K562 (cell line): ENCODE measurements at regions not wholly inside any gene's neighbourhood (a gene's known extent, or its start where the extent isn't known, plus 50 kb on each side); places are given as distances from the start of the nearest gene placed in this dataset.

Experiments
- EWSR1 ChIP-seq: fragments of 450-650 bp; IDR thresholded peaks from 2 replicates; pipeline ENCODE4 v1.6.1; 2018; ENCODE audit warnings: borderline replicate concordance, mild to moderate bottlenecking, low read depth, moderate library complexity; ENCODE audit not compliant: partially characterized antibody
- NELFE ChIP-seq: IDR thresholded peaks from 2 replicates; pipeline ENCODE4 v1.6.1; 2011; ENCODE audit warnings: mild to moderate bottlenecking; ENCODE audit not compliant: insufficient read depth, insufficient read length
- PURB ChIP-seq: sonication (generic); formaldehyde crosslinking; IDR thresholded peaks from 2 replicates; pipeline ENCODE4 v1.9.0; 2021; ENCODE audit warnings: low read depth, mild to moderate bottlenecking, missing genetic modification reagents
- SPI1 ChIP-seq: IDR thresholded peaks from 2 replicates; pipeline ENCODE4 v1.6.1; 2011; ENCODE audit warnings: low read depth, low read length, control low read depth, borderline replicate concordance
- TEAD1 ChIP-seq, 2 experiments: fragments of 450-650 bp in 1 of 2; sonication (generic) in 1 of 2; formaldehyde crosslinking; IDR thresholded peaks; 2 replicates each; pipeline versions ENCODE4 v1.4.0 to v1.8.0; 2020 to 2022; ENCODE audit warnings: mild to moderate bottlenecking in 2 of 2, missing genetic modification reagents in 1 of 2
- TFAM ChIP-seq: fragments of 250-450 bp; sonication (Bioruptor Pico); conservative IDR thresholded peaks from 2 replicates; pipeline ENCODE4 v1.5.0; 2021; ENCODE audit warnings: mild to moderate bottlenecking, moderate library complexity
- TRIM24 ChIP-seq, 2 experiments: fragments of 450-650 bp; IDR thresholded peaks; 2 replicates each; pipeline ENCODE4 v1.6.1; 2016
- ZC3H4 ChIP-seq: sonication (generic); formaldehyde crosslinking; IDR thresholded peaks from 2 replicates; pipeline ENCODE4 v1.9.0; 2021; ENCODE audit warnings: missing genetic modification reagents, borderline replicate concordance
- ZFP1 ChIP-seq: fragments of 450-650 bp; formaldehyde crosslinking; IDR thresholded peaks from 2 replicates; pipeline ENCODE4 v1.4.0; 2020; ENCODE audit warnings: mild to moderate bottlenecking, mixed read lengths
- ZNF134 ChIP-seq: fragments of 250-450 bp; sonication (Bioruptor Pico); conservative IDR thresholded peaks from 2 replicates; pipeline ENCODE4 v1.4.0; 2020
- ZNF197 ChIP-seq: fragments of 200-800 bp; sonication (Bioruptor generic); IDR thresholded peaks from 2 replicates; pipeline ENCODE4 v1.6.1; 2016; ENCODE audit warnings: low read depth, missing genetic modification characterization, missing compliant biosample characterization
- ZNF583 ChIP-seq: fragments of 250-450 bp; sonication (Bioruptor Pico); IDR thresholded peaks from 2 replicates; pipeline ENCODE4 v1.4.0; 2020
- ZNF717 ChIP-seq: fragments of 250-450 bp; sonication (Bioruptor Pico); IDR thresholded peaks from 2 replicates; pipeline ENCODE4 v1.5.0; 2021
- TF ChIP-seq, protein P1 (sequence below), 2 experiments: fragments of 450-650 bp; formaldehyde crosslinking in 1 of 2; IDR thresholded peaks; 2 replicates each; pipeline versions ENCODE4 v1.4.0 to v1.6.1; 2014 to 2020; ENCODE audit warnings: mild to moderate bottlenecking in 2 of 2, borderline replicate concordance in 1 of 2, low read depth in 1 of 2
- TF ChIP-seq, protein P2 (sequence below): fragments of 450-650 bp; formaldehyde crosslinking; IDR thresholded peaks from 2 replicates; pipeline ENCODE4 v1.4.0; 2020; ENCODE audit warnings: mild to moderate bottlenecking, mixed read lengths
- TF ChIP-seq, protein P3 (sequence below): fragments of 250-450 bp; sonication (Bioruptor Pico); IDR thresholded peaks from 2 replicates; pipeline ENCODE4 v1.5.0; 2022; ENCODE audit warnings: mild to moderate bottlenecking

DNA sequence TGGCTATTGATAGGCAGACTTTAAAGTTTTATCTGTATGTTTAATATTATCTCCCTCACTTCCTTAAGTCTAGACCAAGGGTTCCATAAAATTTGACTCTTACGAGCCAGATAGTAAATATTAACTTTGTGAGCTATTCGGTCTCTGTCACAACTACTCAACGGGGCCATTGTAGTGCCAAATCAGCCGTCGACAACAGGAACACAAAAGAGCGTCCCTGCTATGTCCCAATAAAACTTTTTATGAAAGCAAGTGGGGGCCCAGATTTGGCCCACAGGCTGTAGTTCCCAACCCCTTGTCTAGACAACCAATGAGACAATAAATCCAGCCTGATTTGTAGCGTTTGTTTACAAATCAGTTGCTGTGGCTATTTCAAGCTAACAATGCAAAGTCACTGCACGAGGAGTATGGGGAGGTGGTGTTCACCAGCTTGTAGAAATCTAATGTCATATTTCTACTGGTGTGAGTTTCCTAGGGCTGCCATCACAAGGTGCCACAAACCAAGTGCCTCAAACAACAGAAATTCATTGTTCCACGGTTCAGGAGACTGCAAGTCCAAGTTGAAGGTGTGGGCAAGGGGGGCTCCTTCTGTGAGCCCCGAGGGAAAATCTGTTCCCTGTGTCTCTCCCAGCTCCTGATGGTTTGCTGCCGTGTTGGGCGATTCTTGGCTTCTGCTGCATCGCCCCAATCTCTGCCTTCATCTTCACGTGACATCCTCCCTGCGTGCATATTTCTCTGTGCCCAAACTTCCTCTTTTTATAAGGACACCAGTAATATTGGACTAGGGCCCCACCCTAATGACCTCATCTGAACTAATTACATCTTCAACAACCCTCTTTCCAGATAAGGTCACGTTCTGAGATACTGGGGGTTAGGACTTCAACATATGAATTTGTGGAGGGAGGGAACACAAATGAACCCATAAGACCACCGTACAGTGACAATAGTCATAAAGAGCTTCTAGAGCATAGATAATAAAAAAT is 356.0 kb upstream of the JARID2 start (continued):
- TF ChIP-seq, protein P1, sequence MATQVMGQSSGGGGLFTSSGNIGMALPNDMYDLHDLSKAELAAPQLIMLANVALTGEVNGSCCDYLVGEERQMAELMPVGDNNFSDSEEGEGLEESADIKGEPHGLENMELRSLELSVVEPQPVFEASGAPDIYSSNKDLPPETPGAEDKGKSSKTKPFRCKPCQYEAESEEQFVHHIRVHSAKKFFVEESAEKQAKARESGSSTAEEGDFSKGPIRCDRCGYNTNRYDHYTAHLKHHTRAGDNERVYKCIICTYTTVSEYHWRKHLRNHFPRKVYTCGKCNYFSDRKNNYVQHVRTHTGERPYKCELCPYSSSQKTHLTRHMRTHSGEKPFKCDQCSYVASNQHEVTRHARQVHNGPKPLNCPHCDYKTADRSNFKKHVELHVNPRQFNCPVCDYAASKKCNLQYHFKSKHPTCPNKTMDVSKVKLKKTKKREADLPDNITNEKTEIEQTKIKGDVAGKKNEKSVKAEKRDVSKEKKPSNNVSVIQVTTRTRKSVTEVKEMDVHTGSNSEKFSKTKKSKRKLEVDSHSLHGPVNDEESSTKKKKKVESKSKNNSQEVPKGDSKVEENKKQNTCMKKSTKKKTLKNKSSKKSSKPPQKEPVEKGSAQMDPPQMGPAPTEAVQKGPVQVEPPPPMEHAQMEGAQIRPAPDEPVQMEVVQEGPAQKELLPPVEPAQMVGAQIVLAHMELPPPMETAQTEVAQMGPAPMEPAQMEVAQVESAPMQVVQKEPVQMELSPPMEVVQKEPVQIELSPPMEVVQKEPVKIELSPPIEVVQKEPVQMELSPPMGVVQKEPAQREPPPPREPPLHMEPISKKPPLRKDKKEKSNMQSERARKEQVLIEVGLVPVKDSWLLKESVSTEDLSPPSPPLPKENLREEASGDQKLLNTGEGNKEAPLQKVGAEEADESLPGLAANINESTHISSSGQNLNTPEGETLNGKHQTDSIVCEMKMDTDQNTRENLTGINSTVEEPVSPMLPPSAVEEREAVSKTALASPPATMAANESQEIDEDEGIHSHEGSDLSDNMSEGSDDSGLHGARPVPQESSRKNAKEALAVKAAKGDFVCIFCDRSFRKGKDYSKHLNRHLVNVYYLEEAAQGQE (IDR thresholded peaks at IDR 0.05; ENCODE audit: borderline replicate concordance): peak; percentile 50; the same call in 1 of the 2 replicates
- TF ChIP-seq, protein P1 (CRISPR knock-in tag; IDR thresholded peaks at IDR 0.05; ENCODE audit: low read depth): no peak
- TF ChIP-seq TRIM24 (IDR thresholded peaks at IDR 0.05): peak; percentile 79 to 87
- TF ChIP-seq EWSR1: no peak
- TF ChIP-seq, protein P2, sequence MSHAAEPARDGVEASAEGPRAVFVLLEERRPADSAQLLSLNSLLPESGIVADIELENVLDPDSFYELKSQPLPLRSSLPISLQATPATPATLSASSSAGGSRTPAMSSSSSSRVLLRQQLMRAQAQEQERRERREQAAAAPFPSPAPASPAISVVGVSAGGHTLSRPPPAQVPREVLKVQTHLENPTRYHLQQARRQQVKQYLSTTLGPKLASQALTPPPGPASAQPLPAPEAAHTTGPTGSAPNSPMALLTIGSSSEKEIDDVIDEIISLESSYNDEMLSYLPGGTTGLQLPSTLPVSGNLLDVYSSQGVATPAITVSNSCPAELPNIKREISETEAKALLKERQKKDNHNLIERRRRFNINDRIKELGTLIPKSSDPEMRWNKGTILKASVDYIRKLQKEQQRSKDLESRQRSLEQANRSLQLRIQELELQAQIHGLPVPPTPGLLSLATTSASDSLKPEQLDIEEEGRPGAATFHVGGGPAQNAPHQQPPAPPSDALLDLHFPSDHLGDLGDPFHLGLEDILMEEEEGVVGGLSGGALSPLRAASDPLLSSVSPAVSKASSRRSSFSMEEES: peak; percentile 56
- no peak for TF ChIP-seq ZFP1 (CRISPR knock-in tag)
- TF ChIP-seq ZC3H4 (CRISPR knock-in tag): no peak
- TF ChIP-seq, protein P3, sequence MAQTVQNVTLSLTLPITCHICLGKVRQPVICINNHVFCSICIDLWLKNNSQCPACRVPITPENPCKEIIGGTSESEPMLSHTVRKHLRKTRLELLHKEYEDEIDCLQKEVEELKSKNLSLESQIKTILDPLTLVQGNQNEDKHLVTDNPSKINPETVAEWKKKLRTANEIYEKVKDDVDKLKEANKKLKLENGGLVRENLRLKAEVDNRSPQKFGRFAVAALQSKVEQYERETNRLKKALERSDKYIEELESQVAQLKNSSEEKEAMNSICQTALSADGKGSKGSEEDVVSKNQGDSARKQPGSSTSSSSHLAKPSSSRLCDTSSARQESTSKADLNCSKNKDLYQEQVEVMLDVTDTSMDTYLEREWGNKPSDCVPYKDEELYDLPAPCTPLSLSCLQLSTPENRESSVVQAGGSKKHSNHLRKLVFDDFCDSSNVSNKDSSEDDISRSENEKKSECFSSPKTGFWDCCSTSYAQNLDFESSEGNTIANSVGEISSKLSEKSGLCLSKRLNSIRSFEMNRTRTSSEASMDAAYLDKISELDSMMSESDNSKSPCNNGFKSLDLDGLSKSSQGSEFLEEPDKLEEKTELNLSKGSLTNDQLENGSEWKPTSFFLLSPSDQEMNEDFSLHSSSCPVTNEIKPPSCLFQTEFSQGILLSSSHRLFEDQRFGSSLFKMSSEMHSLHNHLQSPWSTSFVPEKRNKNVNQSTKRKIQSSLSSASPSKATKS (CRISPR knock-in tag): no peak
- no peak for TF ChIP-seq ZNF134 (CRISPR knock-in tag)
- TF ChIP-seq TFAM (CRISPR knock-in tag): no peak
- TF ChIP-seq ZNF583 (CRISPR knock-in tag): no peak
- TF ChIP-seq SPI1: peak; percentile 78; the same call in 1 of the 2 replicates
- no peak for TF ChIP-seq NELFE
- no peak for TF ChIP-seq PURB (CRISPR knock-in tag)
- no peak for TF ChIP-seq ZNF197 (CRISPR knock-in tag)
- no peak for TF ChIP-seq ZNF717 (CRISPR knock-in tag)
- TF ChIP-seq TEAD1 (CRISPR knock-in tag; IDR thresholded peaks at IDR 0.05): peak; percentile 64 to 81; a peak in 2 of 4 replicates
